OCI-LY3 (cell line): ENCODE measurements at regions not wholly inside any gene's neighbourhood (a gene's known extent, or its start where the extent isn't known, plus 50 kb on each side); places are given as distances from the start of the nearest gene placed in this dataset.

Experiments
- EZH2phosphoT487 ChIP-seq: fragments of 200-600 bp; shearing (Covaris generic); IDR thresholded peaks from 2 replicates; pipeline ENCODE4 v1.6.1; 2018; ENCODE audit warnings: antibody characterized with exemption, mixed run types, low read depth
- TF ChIP-seq, protein P1 (sequence below): fragments of 200-600, 300-600 bp; sonication (generic); IDR thresholded peaks from 2 replicates; pipeline ENCODE4 v1.5.1; 2014; ENCODE audit warnings: antibody characterized with exemption, low read length, low read depth

DNA sequence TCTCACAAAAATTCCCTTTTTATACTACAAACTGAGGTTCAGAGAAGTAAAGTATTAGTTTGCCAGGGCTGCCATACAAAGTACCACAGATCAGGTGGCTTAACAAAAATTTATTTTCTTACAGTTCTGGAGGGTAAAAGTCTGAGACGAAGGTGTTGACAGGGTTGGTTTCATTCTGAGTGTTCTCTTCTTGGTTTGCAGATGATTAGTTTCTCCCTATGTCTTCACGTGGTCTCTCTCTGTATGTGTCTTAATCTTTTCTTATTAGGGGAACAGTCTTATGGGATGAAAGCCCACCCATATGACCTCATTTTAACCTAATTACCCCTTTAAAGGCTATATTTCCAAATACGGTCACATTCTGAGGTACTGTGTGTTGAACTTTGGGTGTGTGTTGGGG, 274.2 kb downstream of the BRINP1 start:
- TF ChIP-seq, protein P1, sequence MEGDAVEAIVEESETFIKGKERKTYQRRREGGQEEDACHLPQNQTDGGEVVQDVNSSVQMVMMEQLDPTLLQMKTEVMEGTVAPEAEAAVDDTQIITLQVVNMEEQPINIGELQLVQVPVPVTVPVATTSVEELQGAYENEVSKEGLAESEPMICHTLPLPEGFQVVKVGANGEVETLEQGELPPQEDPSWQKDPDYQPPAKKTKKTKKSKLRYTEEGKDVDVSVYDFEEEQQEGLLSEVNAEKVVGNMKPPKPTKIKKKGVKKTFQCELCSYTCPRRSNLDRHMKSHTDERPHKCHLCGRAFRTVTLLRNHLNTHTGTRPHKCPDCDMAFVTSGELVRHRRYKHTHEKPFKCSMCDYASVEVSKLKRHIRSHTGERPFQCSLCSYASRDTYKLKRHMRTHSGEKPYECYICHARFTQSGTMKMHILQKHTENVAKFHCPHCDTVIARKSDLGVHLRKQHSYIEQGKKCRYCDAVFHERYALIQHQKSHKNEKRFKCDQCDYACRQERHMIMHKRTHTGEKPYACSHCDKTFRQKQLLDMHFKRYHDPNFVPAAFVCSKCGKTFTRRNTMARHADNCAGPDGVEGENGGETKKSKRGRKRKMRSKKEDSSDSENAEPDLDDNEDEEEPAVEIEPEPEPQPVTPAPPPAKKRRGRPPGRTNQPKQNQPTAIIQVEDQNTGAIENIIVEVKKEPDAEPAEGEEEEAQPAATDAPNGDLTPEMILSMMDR: no peak
- no peak for TF ChIP-seq EZH2phosphoT487
